ENCODE measurements at regions not wholly inside any gene's neighbourhood (a gene's known extent, or its start where the extent isn't known, plus 50 kb on each side); places are given as distances from the start of the nearest gene placed in this dataset.

GRCh38 chr12:22810036-22810435 lies 185.1 kb downstream of the ETNK1 start:
- TF ChIP-seq CHD1 (IDR thresholded peaks at IDR 0.05; ENCODE audit: low read depth, low read length) (no peak), POLR2A (IDR thresholded peaks at IDR 0.05; ENCODE audit: low read depth, low read length) (no peak), CTCF (conservative IDR thresholded peaks at IDR 0.05; ENCODE audit: low read depth, low read length) (no peak), USF2 (IDR thresholded peaks at IDR 0.05; ENCODE audit: low read depth, low read length) (no peak), MAZ (IDR thresholded peaks at IDR 0.05; ENCODE audit: borderline replicate concordance, low read depth, low read length) (no peak), ELK1 (IDR thresholded peaks at IDR 0.05; ENCODE audit: borderline replicate concordance, low read depth, low read length) (no peak), SMC3 (IDR thresholded peaks at IDR 0.05; ENCODE audit: low read depth, low read length) (no peak), MAFK (IDR thresholded peaks at IDR 0.05; ENCODE audit: low read depth, low read length) (no peak), FOS (IDR thresholded peaks at IDR 0.05; ENCODE audit: low read depth, low read length) (no peak), MXI1 (IDR thresholded peaks at IDR 0.05; ENCODE audit: borderline replicate concordance, low read depth, low read length) (no peak), CEBPB (IDR thresholded peaks at IDR 0.05; ENCODE audit: low read depth, low read length) (no peak), BHLHE40 (IDR thresholded peaks at IDR 0.05; ENCODE audit: low read depth, low read length) (no peak), RAD21 (IDR thresholded peaks at IDR 0.05; ENCODE audit: low read length) (no peak), NFE2L2 (IDR thresholded peaks at IDR 0.05; ENCODE audit: low read depth, low read length) (no peak)
